ENCODE measurements at regions not wholly inside any gene's neighbourhood (a gene's known extent, or its start where the extent isn't known, plus 50 kb on each side); places are given as distances from the start of the nearest gene placed in this dataset.

GRCh38 chr21:15443740-15444117 lies 286.1 kb upstream of the USP25 start:
- TF ChIP-seq POLR2AphosphoS5 (IDR thresholded peaks at IDR 0.05) (no peak), CTCF (IDR thresholded peaks at IDR 0.05) (no peak), POLR2A (IDR thresholded peaks at IDR 0.05) (no peak)

Measured in suprapubic skin (tissue), 4 donors.